AML-193 (cell line): ENCODE measurements at regions not wholly inside any gene's neighbourhood (a gene's known extent, or its start where the extent isn't known, plus 50 kb on each side); places are given as distances from the start of the nearest gene placed in this dataset.

Experiments
- DNase-seq, 2 experiments: peaks; one replicate each; lab custom pipeline; 2025; lab: John Stamatoyannopoulos, UW

DNA sequence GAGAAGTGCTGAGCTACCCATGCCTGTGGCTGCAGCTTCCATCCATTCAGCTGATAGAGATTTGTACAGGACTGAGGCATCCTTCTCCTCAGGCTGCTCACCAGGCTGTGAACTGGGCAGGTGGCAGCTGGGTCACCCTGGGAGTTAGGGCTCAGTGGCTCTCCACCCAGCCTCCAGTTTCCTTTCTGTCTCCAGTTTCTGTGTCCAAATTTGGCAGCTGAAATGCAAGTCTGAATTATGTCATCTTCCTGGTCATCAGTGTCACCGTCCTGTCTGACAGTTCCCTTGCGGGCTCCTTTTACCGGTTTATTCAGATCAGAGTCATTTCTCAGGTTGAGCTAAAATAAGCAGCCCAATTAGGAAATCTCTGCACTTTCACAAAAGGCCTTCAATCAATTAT, 93.3 kb downstream of the EDN1 start:
- no peak for DNase-seq

DNA sequence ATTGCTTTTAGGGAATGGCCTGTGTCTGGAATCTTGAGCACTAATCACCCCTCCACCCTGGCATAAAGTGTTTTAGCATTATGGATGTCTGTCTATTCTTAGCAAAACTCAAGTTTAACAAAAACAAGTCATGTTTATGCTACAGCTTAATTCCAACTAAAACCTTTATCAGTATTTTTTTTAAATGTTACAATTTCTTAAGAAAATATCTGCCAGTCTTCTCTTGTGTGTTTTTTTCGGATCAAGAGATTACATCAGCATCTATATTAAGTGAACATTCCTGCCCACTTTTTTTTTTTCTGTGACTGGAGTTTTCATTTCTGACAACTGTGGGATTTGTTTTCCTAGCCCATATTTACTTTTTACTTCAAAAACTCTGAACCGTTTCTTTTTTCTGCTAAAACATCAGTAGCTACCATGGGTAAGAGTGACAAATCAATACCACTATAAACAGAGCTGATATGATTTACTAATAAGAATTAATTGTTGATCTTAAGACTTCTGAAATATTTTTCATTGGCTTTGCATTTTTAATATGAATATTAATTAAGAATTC, 94.3 kb downstream of the EDN1 start:
- no peak for DNase-seq

DNA sequence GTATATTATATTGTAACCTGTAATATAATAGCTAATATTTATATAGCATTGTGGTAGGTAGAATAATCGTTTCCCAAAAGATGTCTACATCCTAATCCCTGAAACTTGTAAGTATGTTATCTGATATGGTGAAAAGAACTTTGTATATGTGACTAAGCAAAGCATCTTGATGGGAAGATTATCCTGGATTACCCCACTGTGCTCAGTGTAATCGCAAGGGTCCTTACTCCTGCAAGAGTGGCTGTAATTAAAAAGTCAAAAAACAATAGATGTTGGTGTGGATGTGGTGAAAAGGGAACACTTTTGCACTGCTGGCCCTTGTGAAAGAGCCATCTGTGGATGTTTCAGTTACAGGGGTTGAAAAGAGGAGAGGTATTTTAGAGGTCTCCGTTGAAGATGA, 95.2 kb downstream of the EDN1 start:
- DNase-seq: no peak

DNA sequence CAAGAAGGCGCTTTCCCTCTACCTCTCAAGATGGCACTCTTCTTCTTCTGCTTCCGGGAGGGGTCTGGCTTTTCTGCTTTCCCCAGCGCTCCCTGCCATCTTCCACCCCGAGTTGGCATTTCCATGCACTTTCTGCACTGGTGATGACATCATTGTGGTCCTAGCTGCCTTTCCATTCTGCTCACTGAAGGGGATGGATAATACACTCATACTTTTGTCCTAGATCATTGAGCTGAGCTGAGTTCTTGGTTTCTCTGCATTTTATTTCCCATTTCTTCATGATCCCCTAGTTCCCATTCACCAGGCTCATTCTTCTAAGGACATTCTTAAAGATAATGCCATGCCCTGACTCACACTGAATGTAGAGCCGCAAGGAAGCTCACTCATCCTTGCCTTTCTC, 96.7 kb downstream of the EDN1 start:
- no peak for DNase-seq

DNA sequence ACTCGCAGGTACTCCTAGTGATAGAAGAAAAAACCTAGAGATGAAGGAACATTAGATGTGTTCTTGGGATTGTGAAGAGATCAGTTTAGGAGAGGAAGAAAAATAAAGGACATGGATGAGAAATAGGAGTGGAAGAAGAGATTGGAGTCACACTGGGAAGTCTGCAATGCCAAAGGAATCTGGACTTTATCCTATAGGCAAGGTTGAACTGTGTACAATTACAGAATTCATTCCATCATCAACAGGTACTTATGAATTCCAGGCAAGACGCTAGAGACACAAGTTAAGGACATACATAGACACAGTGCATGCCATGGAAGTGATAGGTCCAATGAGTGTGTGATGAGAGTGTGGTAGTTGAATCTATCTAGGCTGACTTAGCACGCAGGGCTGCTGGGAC, 101.3 kb downstream of the EDN1 start:
- DNase-seq: no peak

DNA sequence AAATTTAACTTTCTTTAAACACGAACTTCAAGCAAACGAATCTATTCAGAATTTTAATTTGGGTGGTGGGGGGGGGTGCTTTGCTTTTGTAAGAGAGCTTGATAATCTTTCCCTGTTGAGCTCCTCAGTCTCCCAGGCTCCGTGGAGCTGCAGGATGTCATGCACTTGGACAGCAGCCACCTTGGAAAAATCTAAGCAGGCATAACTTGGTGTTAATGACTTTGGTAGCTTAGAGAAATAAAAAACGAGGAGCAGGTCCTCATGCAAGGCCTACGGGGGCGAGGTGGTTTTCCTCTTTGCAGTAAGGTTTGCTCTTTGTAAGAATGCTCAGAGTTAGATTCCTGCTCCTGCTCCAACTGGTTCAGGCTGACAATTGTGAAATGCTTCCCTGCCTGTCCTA, 102.3 kb downstream of the EDN1 start:
- no peak for DNase-seq

DNA sequence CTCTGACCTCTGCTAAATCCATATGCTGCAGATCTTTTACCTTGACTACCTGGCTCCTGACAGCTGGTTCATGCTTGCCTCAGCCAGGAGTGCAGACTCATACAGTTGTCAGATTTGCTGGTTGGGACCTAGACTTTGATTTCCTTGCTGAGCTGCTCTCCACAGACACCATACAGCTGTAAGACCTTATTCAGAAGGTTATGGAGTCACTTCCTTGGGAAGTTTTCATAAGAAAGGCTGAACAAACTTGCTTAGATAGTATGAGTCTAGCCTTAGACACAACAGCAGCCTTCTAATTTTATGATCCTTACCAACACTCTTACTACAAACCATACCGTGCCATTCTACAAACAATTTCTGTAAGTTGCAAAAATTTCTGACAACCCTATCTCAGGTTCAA, 102.9 kb downstream of the EDN1 start:
- DNase-seq: no peak

DNA sequence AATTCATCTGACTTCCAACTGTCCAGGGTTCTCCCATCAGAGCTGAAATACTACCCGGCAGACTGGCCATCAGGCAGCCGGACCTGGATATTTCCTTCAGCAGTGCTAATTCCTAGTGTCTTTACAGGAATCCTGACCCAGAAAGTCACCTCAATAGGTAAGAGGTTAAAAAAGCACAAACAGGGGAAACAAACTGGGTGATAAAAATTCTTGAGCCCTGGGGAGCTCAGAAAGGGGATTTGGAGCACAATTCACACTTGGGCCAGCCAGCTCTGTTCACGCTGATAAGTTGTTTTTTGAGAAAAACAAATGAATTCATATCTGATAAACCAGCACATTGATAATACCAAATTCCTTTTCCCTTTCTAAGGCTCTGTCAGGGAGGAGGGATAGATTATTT, 104.0 kb downstream of the EDN1 start:
- DNase-seq: no peak

DNA sequence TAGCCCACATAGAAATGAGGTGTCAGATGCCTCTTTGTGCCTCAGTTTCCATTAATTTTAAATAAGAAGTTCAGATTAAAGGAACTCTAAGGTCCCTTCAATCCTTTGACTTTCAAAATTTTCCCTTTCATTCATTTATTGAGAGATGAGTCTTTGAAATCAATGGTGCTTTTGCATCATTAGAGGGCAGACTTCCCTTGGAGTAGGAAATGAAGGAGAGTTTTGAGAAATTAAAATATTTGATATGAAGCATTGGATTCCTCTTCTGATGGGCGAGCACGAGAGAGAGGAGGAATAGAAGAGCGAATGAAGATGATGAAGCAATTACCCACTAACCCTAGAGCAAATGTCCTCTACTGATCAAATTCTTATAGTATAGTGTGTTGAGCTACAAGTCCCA, 105.7 kb downstream of the EDN1 start:
- DNase-seq: no peak

DNA sequence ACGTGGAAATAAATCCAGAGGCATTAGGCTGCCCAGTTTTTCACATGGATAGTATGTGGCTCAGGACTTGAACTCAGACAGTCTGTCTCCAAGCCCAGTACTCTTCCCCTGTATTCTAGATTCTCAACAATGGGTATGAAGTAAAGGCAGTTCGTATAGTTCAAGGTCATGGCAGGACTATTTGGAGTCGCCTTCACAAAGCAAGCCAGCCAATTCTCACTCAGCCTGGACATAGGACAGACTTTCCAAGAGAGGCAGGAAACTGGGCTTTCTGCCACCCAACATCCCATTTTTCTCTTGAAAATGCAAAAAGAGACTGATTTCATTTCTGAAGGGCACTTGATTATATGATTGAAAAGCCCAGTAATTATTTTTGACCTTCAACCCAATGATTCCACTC, 111.0 kb downstream of the EDN1 start:
- no peak for DNase-seq

DNA sequence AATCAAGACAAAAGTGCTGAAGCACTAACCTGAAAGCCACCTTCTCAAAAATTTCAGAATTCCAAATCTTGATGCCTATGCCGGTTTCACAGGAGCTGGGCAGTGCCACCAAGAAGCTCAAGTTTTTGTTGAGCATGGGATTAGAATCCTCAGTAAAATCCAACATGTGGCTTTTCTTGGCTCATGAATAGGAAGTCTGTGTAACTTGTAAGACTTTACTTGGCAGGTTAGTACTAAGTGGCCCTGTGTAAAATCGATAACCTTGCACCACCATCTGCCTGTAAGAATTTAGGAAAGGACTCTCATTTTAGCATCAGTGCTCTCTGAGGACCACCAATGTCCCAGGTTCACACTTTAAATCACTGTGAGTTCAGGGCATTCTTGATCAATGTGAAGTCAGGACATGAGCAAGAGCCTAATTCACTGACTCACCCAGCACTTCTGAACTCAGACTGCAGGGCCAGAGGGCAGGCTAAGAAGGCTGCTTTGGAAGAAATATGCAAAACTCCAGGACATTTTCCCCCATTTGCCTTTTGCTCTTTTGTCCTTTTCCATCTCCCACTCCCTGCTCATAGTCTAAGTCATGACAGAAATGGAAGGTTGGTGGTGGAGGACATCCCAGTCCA, 113.2 kb downstream of the EDN1 start:
- DNase-seq: no peak

DNA sequence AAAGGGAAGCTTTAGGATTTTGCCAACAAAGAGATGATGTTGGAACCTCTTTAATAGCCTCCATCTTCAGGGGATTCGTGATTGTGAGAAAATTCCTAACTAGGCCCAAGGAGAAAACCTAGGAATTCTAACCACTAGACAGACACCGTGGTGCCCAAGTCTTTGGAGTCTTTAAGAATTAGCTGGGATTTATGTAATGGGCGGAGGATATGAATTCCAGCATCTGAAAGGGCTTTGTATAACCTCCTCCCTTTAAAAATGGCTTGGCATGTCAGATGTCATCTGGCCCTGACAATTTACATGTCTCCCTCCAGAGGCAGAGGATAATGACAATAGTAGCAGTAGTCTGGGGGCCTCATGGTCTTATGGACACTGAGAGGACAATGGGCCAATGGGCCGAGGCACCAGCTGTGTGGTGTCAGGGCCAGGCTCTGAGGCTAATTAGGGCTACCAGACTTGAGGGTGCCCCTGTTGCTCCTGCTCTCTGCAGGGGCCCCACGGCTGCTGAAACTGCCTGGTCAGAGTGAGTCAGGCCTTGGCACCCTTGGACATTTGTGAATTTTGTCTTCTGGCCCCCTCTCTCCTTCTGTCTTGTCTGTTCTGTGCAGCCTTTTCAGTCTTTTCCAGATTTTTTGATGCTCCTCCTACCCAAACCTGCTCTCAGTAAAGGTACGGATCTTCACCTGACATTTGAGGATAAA, 113.9 kb downstream of the EDN1 start:
- no peak for DNase-seq

DNA sequence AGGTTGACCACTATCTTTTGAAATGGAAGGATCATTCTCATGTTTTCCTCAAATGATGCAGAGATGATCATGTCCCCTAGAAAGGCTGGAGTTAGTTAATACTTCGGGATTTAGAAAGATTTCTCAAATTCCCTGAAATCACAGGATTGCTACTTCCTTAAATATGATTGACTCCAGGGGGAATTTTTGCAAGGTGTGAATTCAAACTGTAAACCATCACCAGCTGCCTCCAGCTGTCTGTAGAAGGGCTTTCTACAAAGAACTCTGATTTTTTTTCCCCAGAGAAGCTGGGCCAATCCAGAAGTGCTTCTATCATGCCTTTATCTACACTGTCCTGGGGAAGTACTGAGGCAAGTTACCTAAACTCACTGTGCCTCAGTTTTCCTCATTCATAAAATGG, 114.5 kb downstream of the EDN1 start:
- DNase-seq: no peak

DNA sequence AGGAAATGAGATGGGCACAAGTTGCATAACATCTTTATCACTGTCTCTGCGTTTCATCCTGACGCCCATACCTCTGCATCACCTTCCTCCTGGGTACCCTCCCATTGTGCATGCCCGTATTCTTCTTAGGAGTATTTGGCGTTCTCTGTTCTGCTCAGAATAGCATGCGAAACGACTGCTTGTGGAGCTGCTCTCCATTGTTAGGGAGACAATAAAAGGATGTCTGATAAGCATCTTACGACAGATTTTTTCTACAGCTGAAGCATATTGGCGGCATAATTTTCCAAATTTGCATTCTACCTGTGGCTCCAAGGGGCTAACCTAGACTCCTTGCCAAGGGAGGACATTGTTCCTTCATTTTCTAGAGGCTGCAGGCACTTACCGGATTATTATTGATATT, 118.6 kb downstream of the EDN1 start:
- DNase-seq: no peak

DNA sequence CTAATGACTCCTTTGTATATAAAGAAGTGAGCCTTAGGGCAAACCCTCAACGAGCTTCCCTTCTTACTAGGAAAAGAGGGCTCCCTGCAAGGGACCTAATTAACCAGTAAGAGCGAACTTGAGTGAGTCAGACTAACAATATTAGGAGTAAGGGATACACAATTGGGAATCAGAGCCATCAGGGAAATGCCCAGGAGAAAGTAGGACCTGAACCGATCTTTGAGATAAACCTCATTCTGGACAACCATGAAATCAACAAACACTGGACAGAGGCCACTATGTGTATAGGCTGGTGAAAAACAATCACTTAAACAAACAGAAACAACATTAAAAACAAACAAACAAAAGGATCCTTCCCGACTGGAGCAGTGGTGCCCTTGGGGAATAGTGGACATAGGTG, 120.8 kb downstream of the EDN1 start:
- no peak for DNase-seq

DNA sequence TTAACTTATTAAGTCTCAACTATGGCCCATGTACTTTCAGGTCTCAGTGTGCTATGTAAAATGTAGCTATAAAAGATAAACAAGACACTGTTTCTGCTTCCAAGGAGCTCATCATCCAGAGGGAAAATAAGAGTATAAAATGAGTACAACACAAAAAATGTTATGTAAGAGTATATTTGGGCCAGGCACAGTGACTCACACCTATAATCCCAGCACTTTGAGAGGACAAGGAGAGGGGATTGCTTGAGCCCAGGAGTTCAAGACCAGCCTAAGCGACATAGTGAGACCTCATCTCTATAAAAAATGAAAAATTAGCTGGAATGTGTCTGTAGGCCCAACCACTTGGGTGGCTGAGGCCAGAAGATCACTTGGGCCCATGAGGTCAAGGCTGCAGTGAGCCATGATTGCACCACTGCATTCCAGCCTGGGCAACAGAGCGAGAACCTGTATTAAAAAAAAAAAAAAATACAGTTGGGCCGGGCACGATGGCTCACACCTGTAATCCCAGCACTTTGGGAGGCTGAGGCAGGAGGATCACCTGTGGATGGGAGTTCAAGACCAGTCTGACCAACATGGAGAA, 124.0 kb downstream of the EDN1 start:
- no peak for DNase-seq

DNA sequence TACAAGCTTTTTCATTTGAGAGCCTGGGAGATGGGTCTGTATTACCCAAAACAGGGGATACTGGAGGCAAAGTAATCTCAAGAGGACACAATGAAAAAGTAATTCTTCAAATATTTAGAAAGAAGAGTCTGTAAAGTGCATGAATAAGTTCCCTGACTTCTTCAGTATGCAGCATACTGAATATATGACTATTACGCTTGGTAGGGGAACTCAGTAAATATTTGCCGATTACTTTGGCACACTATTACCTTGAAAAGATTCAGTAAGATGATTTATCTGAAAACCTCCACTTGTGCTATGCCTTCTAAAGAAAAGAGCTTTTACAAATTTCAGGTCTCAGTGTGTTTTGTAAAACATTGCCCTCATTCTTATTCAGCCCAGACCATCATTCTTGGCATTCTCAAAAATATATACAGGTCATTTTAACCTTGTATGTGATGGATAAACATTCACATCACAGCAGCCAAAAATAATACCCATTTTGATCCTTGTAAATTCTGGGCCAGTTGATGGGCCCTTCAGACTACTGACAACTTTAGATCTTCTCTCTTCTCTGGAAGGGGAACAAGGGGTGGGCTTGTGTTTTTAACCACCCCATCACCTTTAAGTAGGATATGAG, 125.9 kb downstream of the EDN1 start:
- DNase-seq: no peak

DNA sequence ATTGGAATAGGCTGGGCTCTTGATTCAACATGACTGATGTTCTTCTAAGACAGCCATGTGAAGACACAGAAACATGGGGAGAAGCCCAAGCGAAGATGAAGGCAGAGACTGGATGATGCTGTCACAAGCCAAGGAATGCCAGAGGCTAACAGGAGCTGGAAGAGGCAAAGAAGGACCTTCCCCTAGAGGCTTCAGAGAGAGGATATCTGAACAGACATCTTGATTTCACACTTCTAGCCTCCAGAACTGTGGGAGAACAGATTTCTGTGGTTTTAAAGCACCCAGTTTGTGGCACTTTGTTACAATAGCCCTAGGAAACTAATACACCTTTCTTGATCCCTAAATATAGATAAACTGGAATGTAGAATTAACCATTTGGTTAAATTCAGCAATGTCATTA, 127.0 kb downstream of the EDN1 start:
- DNase-seq: no peak

DNA sequence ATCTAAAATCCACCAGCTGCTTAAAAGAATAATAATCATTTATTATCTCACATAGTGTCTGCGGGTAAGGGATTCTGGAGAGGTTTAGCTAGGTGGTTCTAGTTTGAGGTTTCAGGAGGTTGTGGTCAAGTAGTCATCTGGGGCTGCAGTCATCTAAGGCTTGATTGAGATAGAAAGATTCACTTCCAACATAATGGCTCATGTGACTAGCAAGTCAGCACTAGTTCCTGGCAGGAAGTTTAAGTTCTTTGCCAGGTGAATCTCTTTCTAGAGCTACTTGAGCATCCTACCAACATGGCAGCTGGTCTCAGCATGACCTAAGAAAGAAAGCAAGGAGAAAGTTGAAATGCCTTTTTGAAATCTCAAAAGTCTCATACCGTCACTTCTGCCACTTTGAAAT, 128.8 kb downstream of the EDN1 start:
- DNase-seq: no peak

DNA sequence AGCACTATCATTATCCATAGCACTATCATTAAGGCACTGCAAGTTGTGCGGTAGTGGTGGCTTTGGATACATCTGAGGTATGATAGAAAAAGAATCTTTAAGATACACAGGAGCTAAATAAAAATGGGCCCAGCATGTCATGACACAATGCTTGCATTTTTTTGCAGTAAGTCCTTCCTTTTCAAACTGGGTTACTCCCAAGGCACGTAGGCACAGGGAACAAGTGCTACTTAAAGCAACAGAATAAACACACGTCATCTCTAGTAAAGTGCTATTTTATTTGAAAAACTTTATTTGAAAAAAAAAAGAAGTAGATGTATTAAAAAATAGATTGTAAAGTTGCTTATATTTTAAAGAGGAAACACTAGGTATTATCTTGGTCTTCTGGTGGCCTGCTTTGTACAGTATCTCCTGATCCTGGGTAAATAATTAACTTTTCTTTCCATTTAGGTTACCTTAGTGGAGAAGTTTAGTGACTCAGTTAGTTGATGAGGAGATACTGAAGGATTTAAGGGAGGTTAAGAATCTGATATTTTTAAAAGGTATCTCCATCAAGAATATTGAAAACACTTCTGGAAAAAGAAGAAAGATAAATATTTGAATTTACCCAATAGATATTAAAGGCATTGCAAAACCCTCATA, 129.6 kb downstream of the EDN1 start:
- no peak for DNase-seq

DNA sequence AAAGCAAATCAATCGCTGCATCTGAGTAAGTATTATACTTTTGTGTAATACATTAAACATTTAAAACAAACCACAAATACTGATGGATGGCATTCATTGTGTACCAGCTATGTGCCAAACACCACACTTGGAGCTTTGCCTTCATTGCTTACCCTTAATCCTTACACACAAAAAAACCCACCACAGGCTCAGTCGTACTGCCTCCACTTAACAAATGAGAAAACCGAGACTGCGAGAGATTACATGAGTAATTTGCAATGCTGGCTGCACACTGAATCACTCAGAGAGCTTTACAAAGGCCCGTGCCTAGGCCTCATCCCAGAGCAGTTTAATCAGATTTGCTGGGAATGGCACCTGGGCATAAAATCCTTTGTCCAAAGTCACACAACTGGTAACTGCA, 130.5 kb downstream of the EDN1 start:
- DNase-seq: no peak

DNA sequence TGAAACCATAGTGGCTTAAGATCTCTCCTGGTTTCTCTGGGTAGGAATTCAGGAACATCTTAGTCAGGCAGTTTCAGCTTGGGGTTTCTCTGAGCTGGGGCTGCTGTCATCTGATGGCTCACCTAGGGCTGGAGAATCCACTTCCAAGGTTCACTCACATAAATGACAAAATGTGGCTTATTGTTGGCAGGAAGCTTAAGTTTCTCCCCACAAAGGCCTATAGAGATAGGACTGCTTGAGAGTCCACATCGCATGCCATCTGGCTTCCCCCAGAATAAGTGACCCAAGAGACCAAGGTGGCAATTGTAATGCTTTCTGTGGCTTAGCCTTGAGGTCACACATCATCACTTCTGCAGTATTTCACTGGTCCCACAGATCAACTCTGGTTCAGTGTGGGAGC, 131.4 kb downstream of the EDN1 start:
- no peak for DNase-seq

DNA sequence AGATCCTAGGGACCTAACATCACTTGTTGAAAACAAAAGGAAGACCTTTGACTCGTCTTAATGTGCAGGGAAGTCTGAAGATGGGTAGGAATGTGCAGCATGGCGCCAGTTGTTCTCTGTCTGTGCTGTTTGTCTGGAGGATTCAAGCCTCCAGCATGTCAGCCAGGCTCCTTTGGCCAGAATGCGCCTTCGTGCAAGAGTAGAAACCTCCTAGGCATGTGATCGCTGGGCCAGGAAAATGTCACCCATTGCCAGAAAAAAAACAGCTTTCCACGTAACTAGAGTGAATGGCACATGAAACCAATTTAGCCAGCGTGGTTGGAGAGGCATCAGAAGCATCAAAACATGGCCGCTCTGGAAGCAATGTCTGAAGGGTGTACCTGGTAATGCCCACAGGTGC, 132.7 kb downstream of the EDN1 start:
- no peak for DNase-seq
